LNCAP (cell line): ENCODE measurements at regions not wholly inside any gene's neighbourhood (a gene's known extent, or its start where the extent isn't known, plus 50 kb on each side); places are given as distances from the start of the nearest gene placed in this dataset.

Experiments used
- CTCF ChIP-seq: fragments of 450-650 bp; IDR thresholded peaks from 2 replicates; pipeline ENCODE4 v1.5.1; 2017; ENCODE audit warnings: mild to moderate bottlenecking

GRCh38 chr22:47236718-47237117 is 474.3 kb downstream of the TBC1D22A start:
- no peak for TF ChIP-seq CTCF

GRCh38 chr22:47236161-47236560 is 473.7 kb downstream of the TBC1D22A start:
- TF ChIP-seq CTCF = no peak

GRCh38 chr22:47233316-47234243 is 471.1 kb downstream of the TBC1D22A start:
- TF ChIP-seq CTCF = no peak

GRCh38 chr22:47232753-47233152 is 470.3 kb downstream of the TBC1D22A start:
- TF ChIP-seq CTCF = no peak

GRCh38 chr22:47232197-47232596 is 469.7 kb downstream of the TBC1D22A start:
- no peak for TF ChIP-seq CTCF

- no peak for TF ChIP-seq CTCF
Measured at GRCh38 chr22:47231759-47232158, 469.3 kb downstream of the TBC1D22A start.

GRCh38 chr22:47230741-47231140 is 468.3 kb downstream of the TBC1D22A start:
- no peak for TF ChIP-seq CTCF
